RWPE2 (cell line): ENCODE measurements at regions not wholly inside any gene's neighbourhood (a gene's known extent, or its start where the extent isn't known, plus 50 kb on each side); places are given as distances from the start of the nearest gene placed in this dataset.

Source experiments
- ATAC-seq: fragments of 200-7000 bp; cut with Tn5 transposase; 3 replicates; pipeline ENCODE4 v1.9.1; 2021; ENCODE audit warnings: low read depth
- DNase-seq: peaks from one replicate; pipeline ENCODE4 v3.0.0-alpha.2; 2020; ENCODE audit warnings: low spot score
- H3K27ac ChIP-seq: fragments of 450-650 bp; 2 replicates; pipeline ENCODE4 v1.5.1; 2017; ENCODE audit warnings: mild to moderate bottlenecking; ENCODE audit not compliant: poor library complexity, severe bottlenecking
- H3K27me3 ChIP-seq: fragments of 250-450 bp; sonication (Bioruptor Pico); 2 replicates; pipeline ENCODE4 v1.5.1; 2021; ENCODE audit warnings: mild to moderate bottlenecking, moderate library complexity; ENCODE audit not compliant: insufficient read depth, poor library complexity, severe bottlenecking
- H3K36me3 ChIP-seq: fragments of 250-450 bp; sonication (Bioruptor Pico); 2 replicates; pipeline ENCODE4 v1.5.1; 2020; ENCODE audit warnings: low read depth, mild to moderate bottlenecking, moderate library complexity
- H3K4me1 ChIP-seq: fragments of 250-450 bp; sonication (Bioruptor Pico); 2 replicates; pipeline ENCODE4 v1.5.1; 2021; ENCODE audit warnings: mild to moderate bottlenecking, moderate library complexity; ENCODE audit not compliant: insufficient read depth, poor library complexity, severe bottlenecking
- H3K4me3 ChIP-seq: fragments of 250-450 bp; sonication (Bioruptor Pico); 2 replicates; pipeline ENCODE4 v1.5.1; 2021; ENCODE audit warnings: mild to moderate bottlenecking, moderate library complexity; ENCODE audit not compliant: severe bottlenecking
- H3K9me3 ChIP-seq: fragments of 250-450 bp; sonication (Bioruptor Pico); 2 replicates; pipeline ENCODE4 v1.5.1; 2021; ENCODE audit warnings: mild to moderate bottlenecking, moderate library complexity; ENCODE audit not compliant: severe bottlenecking
- TF ChIP-seq, protein P1 (sequence below): fragments of 450-650 bp; IDR thresholded peaks from one replicate; pipeline ENCODE4 v1.5.1; 2017; ENCODE audit warnings: mild to moderate bottlenecking, moderate library complexity; ENCODE audit not compliant: poor library complexity, severe bottlenecking

DNA sequence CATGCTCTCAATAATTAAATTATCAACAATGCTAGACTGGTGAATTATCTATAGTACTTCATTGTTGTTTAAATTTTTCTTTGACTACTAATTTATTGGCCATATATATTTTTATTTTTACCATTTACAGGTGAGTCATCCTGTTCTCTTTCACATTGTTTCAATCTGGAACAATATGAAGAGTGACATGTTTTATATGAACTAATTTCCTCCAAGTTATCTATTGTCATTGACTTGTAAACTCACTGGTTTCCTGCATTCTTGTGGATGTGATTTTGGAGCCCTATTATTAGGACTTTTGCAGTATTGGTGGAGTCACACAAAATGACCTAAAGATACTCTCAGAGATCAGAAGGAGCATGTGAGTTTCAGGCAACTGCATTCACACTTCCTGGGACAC, 297.7 kb downstream of the AEBP2 start:
- H3K9me3 ChIP-seq, result no peaks in the 10 kb centered on the region
- ATAC-seq (no peak), DNase-seq (no peak)
- TF ChIP-seq, protein P1, sequence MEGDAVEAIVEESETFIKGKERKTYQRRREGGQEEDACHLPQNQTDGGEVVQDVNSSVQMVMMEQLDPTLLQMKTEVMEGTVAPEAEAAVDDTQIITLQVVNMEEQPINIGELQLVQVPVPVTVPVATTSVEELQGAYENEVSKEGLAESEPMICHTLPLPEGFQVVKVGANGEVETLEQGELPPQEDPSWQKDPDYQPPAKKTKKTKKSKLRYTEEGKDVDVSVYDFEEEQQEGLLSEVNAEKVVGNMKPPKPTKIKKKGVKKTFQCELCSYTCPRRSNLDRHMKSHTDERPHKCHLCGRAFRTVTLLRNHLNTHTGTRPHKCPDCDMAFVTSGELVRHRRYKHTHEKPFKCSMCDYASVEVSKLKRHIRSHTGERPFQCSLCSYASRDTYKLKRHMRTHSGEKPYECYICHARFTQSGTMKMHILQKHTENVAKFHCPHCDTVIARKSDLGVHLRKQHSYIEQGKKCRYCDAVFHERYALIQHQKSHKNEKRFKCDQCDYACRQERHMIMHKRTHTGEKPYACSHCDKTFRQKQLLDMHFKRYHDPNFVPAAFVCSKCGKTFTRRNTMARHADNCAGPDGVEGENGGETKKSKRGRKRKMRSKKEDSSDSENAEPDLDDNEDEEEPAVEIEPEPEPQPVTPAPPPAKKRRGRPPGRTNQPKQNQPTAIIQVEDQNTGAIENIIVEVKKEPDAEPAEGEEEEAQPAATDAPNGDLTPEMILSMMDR, result no peak
- H3K36me3 ChIP-seq, result no peaks in the 10 kb centered on the region
- H3K27ac ChIP-seq, result no peak overlapping the region
- no peaks in the 10 kb centered on the region for H3K27me3 ChIP-seq
- H3K4me1 ChIP-seq, result no peaks in the 10 kb centered on the region
- H3K4me3 ChIP-seq, result no peak overlapping the region

GRCh38 chr12:19739195-19739776, 300.0 kb downstream of the AEBP2 start:
- H3K4me1 ChIP-seq, result no peaks in the 10 kb centered on the region
- TF ChIP-seq, protein P1, result peak; percentile 57
- no peaks in the 10 kb centered on the region for H3K27me3 ChIP-seq
- H3K4me3 ChIP-seq, result no peak overlapping the region
- no peak for ATAC-seq
- H3K9me3 ChIP-seq, result no peaks in the 10 kb centered on the region
- no peak overlapping the region for H3K27ac ChIP-seq
- H3K36me3 ChIP-seq, result no peaks in the 10 kb centered on the region
- no peak for DNase-seq

DNA sequence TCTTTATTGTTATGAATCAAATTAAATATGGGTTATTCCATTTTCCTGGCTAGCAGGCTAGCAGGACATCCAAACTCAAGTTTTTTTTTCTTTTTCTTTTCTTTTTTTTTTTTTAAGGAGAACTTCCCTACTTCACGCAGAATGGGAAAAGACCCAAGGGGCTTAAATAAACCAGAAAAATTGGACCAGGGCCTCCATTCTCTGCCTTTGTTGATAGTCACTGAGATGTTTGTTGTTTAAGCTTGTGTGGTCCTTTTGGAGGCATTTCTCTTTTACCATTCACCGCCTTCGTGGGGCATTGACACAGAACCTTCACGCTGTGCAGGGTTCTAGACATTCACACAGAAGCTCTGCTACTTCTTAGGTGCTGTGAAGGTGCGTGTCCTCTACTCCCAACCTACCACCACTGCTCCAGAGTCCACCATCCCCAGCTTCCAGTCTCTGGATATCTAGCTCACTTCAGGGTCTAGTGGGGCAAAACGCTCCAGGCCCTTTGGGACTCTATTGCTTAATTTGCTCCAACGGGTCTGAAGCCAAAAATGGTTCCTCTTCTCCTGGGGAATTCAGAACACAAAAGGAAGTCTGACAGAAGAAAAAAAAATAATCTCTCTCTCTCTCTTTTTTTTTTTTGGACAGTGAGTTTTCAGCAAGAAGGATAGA, 301.3 kb downstream of the AEBP2 start:
- no peaks in the 10 kb centered on the region for H3K27me3 ChIP-seq
- H3K27ac ChIP-seq, result no peak overlapping the region
- no peak overlapping the region for H3K4me3 ChIP-seq
- H3K9me3 ChIP-seq, result no peaks in the 10 kb centered on the region
- H3K36me3 ChIP-seq, result no peaks in the 10 kb centered on the region
- ATAC-seq (no peak), DNase-seq (no peak)
- no peaks in the 10 kb centered on the region for H3K4me1 ChIP-seq
- TF ChIP-seq, protein P1, result no peak

GRCh38 chr12:19741132-19741489, 301.8 kb downstream of the AEBP2 start:
- Histone ChIP-seq H3K36me3 (no peaks in the 10 kb centered on the region), H3K9me3 (no peaks in the 10 kb centered on the region), H3K27me3 (no peaks in the 10 kb centered on the region), H3K4me1 (no peaks in the 10 kb centered on the region), H3K4me3 (no peak overlapping the region), H3K27ac (no peak overlapping the region)
- no peak for DNase-seq
- ATAC-seq, result no peak
- TF ChIP-seq, protein P1, result no peak

- DNase-seq (no peak), ATAC-seq (no peak)
- Histone ChIP-seq H3K4me1 (no peaks in the 10 kb centered on the region), H3K27ac (no peak overlapping the region), H3K9me3 (no peaks in the 10 kb centered on the region), H3K4me3 (no peak overlapping the region), H3K36me3 (no peaks in the 10 kb centered on the region), H3K27me3 (no peaks in the 10 kb centered on the region)
- TF ChIP-seq, protein P1, result no peak
Measured at GRCh38 chr12:19744705-19745218, 305.5 kb downstream of the AEBP2 start.
